HG03066 (cell line): ENCODE measurements at regions not wholly inside any gene's neighbourhood (a gene's known extent, or its start where the extent isn't known, plus 50 kb on each side); places are given as distances from the start of the nearest gene placed in this dataset.
"Not testable (repeated sequence)": the region's sequence is repeated elsewhere in the genome, so short reads cannot be mapped to it uniquely, and the experiment has no call there.

Experiments used
- ATAC-seq: cut with Tn5 transposase; IDR thresholded peaks from one replicate; pipeline ENCODE4 v1.9.1; 2021; ENCODE audit warnings: low read depth; ENCODE audit not compliant: unreplicated experiment

DNA sequence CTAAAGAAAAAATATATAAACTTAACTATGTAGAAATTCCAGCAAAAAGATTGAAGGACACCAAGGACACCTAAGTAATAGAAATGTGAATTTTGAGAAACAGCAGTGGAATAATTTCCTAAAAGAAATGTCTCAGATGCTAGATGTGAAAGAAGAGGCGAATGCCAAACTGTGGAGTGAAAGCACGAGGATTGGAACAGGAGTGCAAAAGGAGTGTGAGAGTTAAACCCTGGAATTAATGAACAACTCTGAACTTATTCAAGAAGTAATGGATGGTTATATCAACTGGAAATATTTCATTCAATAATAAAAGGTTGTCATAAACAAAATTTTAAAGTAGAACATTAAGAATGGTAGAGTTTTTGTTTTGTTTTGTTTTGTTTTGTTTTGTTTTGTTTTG is 78.5 kb upstream of the SGIP1 start:
- no peak for ATAC-seq

DNA sequence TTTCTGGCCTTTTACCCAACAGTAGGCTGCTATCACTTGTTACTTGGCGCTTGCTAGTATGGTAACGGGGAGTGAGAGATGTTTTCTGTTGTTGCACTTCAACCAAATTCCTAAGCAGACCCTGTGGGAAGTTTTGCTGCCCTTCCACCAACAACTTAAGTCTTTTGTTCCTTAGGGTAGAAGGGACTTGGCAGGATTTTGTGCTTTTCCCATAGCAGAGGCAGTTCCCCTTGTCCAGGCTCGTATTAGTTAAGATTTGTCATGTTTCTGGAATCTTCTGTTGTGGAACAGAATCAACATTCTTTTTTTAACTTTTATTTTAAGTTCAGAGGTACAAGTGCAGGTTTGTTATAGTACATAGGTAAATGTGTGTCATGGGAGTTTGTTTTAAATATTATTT is 73.2 kb upstream of the SGIP1 start:
- no peak for ATAC-seq

DNA sequence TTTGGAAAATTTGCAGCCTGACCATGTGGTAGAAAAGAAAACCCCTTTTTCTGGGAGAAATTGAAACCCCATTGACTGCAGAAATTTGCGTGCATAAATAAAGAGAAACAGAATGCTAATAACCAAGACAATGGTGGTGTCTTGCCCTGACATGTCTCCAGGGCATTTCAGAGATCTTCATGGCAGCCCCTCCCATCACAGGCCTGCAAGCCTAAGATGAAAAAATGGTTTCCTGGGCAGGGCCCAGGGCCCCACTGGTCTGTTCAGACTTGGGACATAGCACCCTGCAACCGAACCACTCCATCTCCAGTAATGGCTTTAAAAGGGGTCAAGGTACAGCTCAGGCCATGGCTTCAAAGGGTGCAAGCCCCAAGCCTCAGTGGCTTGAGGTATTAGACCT is 71.6 kb upstream of the SGIP1 start:
- ATAC-seq = no peak

DNA sequence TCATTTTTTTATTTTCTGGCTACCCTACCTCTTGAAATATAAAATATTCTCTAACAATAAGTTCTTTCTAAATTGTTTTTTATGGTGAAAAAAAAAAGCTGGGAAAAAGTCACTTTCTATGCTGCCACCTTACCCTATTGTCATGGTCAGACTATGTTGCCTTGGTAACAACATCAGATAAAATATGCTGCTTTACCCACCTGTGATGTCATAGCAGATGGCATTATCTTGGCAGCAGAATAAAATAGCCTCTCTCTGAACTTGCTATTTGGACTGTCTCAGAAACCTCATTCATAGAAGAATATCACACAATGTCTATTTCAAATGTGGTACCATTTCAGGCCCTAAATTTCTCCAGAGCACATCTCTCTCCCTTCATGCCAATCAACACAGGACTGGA is 69.6 kb upstream of the SGIP1 start:
- ATAC-seq = no peak

DNA sequence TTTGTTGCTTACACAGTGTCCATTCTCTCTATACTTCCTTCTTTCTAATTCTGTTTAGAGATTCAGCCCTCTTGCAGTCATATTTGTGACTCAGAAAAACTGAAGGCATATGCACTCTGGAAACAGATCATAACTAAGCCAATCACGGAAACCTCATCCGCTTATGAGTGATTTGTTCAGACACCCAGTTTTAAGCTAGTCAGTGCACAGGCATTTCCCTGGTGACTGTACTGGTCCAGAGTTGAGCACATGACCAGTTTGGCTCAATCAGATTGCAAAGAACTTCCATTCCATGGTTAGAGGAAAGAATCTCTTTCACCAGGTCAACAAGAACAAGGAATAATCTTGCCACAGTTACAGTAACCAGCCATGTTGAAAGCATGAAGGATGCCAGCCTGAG is 69.2 kb upstream of the SGIP1 start:
- ATAC-seq = no peak

DNA sequence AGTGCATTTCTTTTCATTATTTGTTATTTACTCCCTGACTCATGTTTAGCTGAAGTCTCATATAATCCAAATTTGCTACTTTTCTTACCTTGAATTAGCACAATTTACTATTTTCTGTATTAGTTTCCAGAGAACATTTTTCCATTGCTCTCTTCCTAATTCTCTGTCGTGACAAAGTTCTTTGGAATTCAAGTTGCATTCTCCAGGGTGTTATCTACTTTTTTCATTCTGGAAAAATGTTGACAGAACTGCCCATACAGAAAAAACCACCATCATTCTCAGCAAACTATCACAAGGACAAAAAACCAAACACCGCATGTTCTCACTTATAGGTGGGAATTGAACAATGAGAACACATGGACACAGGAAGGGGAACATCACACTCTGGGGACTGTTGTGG is 67.3 kb upstream of the SGIP1 start:
- not testable (repeated sequence) for ATAC-seq

DNA sequence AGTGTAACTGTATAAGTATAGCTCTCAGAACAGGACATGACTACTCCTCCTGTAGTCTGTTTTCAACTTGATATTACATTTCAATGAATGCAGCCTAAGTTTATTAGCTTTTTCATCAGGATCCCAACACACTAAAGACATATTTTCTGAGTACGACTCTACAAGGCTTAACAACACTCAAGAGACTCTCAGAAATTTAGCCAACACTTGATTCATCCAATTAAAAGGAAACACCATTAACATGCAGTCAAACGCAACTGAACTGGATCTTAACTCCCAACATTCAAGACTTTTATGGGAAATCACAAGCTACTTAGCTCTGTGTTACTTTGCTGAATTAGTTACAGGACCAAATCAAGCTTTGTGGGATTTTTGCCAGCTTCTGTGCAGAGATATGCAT is 65.2 kb upstream of the SGIP1 start:
- ATAC-seq = no peak

DNA sequence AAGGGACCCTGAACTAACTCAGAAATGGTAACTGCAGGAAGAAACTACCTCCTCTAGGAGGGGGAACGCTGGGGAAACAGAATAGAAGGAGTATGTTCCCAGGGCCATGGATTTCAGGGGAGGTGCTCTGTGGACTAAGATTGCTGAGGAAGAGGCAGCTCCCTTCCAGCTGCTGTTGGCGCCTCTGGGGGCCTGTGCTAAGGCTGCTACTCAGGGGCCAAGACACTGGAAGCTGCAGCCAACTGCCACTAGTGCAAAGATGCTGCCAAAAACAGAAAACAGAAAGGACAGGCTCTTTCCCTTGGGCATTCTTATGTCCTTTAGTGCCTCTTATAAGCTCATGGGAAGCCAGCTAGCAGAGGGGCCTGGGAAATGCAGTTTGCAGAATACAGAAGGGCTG is 58.0 kb upstream of the SGIP1 start:
- ATAC-seq = no peak

DNA sequence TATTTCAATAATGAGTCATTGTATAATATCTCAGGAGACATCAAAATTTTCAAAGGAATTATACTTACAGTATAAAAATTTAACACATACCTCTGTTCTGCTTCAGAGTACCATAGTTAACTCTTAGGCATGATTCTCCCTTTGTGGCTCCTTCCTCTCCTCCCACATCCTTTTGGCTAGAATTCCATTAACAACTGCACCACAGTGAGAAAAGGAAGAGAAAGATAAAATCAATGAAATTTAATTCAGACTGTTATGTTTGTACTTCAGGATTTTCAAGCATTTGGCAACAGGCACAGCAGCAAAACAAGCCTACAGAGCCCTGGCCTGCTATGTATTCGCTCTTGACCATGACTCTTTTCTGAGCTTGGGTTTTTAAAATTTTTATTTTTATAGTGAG is 57.2 kb upstream of the SGIP1 start:
- no peak for ATAC-seq

DNA sequence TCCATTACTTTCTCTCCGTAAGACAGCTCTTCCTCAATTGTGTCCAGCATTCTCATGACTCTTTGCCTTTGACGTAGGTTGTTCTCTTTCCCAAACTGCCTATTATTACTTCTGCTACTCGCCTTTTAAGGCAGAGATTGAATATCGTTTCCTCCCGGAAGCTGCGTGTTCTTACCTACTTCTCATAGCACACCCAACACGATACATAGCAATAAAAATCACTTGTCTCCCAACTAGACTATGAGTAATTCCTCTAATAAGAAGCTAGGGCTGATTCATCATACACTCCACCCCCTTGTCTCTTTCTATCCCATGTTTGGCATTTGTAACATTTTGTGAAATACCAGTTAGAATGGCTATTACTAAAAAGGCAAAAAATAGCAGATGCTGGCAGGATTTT is 55.8 kb upstream of the SGIP1 start:
- no peak for ATAC-seq

DNA sequence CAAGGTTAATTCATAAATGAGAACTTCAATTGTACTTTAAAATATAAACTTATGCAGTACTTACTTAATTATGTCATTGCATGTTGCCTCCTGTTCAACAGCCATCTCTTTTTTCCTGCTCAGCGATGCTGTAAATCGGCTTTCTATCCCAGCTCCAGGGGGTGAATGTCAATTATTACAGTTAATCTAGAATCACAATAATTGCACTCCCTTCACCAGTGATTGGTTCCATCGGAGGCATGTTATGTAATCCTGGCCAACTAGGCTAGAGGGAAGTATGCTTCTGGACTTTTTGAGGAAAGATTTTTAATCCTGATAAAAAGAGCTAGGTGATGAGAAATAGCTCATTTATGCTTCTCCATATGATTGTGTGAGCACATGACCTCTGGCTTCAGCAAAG is 53.8 kb upstream of the SGIP1 start:
- ATAC-seq = no peak

DNA sequence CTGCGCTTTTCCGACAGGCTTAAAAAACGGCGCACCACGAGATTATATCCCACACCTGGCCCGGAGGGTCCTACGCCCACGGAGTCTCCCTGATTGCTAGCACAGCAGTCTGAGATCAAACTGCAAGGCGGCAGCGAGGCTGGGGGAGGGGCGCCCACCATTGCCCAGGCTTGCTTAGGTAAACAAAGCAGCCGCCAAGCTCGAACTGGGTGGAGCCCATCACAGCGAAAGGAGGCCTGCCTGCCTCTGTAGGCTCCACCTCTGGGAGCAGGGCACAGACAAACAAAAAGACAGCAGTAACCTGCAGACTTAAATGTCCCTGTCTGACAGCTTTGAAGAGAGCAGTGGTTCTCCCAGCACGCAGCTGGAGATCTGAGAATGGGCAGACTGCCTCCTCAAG is 52.7 kb upstream of the SGIP1 start:
- ATAC-seq = not testable (repeated sequence)
